Right lobe of liver (tissue), 4 donors: ENCODE measurements at regions not wholly inside any gene's neighbourhood (a gene's known extent, or its start where the extent isn't known, plus 50 kb on each side); places are given as distances from the start of the nearest gene placed in this dataset.

Experiments
- POLR2A ChIP-seq: fragments of 450-650 bp; IDR thresholded peaks from one replicate; pipeline ENCODE4 v1.6.1; 2017; ENCODE audit warnings: antibody characterized with exemption, mild to moderate bottlenecking
- TF ChIP-seq, protein P1 (sequence below), 4 donors: fragments of 200-600 bp in 3 of 4; fragments of 450-650 bp in 1 of 4; IDR thresholded peaks; one replicate each; pipeline versions ENCODE4 v1.5.1 to v1.8.0; 2016 to 2022; ENCODE audit warnings: antibody characterized with exemption in 4 of 4, mild to moderate bottlenecking in 2 of 4
- donor health status: DM: no; HTN: no; CAD: no.
- donor health status: DM: no; HTN: no; CAD: no.
- donor health status: DM: no; HTN: yes; CAD: no.

DNA sequence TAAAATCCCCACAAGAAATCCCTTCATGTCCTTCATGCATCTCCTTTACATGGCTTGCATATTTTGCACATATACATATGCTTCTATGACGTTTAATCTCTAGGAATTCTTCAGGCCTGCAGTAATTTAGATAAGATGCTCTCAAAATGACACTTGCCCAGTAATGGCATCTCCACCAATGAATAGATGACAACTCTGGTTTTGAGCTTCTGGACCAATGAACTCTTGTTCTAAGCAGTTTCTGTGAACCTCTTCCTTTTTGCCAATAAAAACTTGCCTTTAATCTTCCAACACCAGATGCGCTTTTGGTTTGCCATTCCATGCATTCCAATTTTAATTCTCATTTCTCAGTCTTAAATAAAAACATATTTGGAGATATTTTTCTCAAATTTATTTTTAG, 189.8 kb upstream of the OLFM3 start:
- TF ChIP-seq, protein P1, sequence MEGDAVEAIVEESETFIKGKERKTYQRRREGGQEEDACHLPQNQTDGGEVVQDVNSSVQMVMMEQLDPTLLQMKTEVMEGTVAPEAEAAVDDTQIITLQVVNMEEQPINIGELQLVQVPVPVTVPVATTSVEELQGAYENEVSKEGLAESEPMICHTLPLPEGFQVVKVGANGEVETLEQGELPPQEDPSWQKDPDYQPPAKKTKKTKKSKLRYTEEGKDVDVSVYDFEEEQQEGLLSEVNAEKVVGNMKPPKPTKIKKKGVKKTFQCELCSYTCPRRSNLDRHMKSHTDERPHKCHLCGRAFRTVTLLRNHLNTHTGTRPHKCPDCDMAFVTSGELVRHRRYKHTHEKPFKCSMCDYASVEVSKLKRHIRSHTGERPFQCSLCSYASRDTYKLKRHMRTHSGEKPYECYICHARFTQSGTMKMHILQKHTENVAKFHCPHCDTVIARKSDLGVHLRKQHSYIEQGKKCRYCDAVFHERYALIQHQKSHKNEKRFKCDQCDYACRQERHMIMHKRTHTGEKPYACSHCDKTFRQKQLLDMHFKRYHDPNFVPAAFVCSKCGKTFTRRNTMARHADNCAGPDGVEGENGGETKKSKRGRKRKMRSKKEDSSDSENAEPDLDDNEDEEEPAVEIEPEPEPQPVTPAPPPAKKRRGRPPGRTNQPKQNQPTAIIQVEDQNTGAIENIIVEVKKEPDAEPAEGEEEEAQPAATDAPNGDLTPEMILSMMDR (IDR thresholded peaks at IDR 0.05) = no peak
- TF ChIP-seq POLR2A = no peak
